ENCODE measurements at regions not wholly inside any gene's neighbourhood (a gene's known extent, or its start where the extent isn't known, plus 50 kb on each side); places are given as distances from the start of the nearest gene placed in this dataset.

DNA sequence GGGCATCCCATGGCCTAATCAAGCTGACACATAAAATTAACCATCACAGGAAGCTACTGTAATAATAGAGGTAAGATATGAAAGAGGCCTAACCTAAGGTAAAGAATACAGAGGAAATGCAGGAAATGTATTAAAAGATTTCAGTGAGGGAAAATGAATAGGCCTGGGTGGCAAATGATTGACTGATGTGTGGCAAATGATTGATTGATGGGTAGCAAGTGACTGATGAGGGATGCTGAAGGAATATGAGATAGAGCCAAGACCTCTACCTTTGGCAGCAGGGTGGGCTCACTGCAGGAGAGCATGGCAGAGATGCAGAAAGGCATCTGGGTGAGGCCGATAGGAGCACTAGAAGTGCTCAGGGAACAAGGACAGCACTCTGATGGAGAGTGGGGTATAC lies 172.9 kb downstream of the KCTD12 start:
- peaks cover 35% of the 10 kb centered on the region for H3F3A ChIP-seq (ENCODE audit: insufficient read depth)
- no peak overlapping the region for H2AFZ ChIP-seq
- no peaks in the 10 kb centered on the region for H3K79me2 ChIP-seq (ENCODE audit: insufficient read depth)
- H3K4me2 ChIP-seq (ENCODE audit: unreplicated experiment) = no peak overlapping the region
- H3K4me1 ChIP-seq (ENCODE audit: insufficient read depth) = peaks cover 53% of the 10 kb centered on the region
- no peaks in the 10 kb centered on the region for H3K9me3 ChIP-seq (ENCODE audit: low read depth)
- no peaks in the 10 kb centered on the region; the same call in 1 of the 2 replicates for H3K9me2 ChIP-seq (ENCODE audit: insufficient read depth)
- H3K27ac ChIP-seq = no peak overlapping the region
- 94 to 95% methylated on average over 1 of the region's 1 CpG for WGBS, 2 experiments (ENCODE audit: low coverage in 1 of 2, low lambda C conversion rate in 2 of 2, missing lambda C conversion rate in 2 of 2)
- H3K27me3 ChIP-seq (replicated peaks; ENCODE audit: insufficient read depth) = no peaks in the 10 kb centered on the region
- H3K36me3 ChIP-seq (ENCODE audit: low read depth) = no peaks in the 10 kb centered on the region
- no peak overlapping the region for H3K4me3 ChIP-seq
- DNase-seq = no peak
- H3K9ac ChIP-seq = no peak overlapping the region
- in situ Hi-C loops (cut with MboI) = no loop called here
- TF ChIP-seq EZH2phosphoT487 (IDR thresholded peaks at IDR 0.05; ENCODE audit: insufficient read depth, low read depth) (no peak), EZH2 (IDR thresholded peaks at IDR 0.05; ENCODE audit: insufficient read depth, poor library complexity, severe bottlenecking) (no peak)
- no peaks in the 10 kb centered on the region for H4K20me1 ChIP-seq (ENCODE audit: insufficient read depth)

DNA sequence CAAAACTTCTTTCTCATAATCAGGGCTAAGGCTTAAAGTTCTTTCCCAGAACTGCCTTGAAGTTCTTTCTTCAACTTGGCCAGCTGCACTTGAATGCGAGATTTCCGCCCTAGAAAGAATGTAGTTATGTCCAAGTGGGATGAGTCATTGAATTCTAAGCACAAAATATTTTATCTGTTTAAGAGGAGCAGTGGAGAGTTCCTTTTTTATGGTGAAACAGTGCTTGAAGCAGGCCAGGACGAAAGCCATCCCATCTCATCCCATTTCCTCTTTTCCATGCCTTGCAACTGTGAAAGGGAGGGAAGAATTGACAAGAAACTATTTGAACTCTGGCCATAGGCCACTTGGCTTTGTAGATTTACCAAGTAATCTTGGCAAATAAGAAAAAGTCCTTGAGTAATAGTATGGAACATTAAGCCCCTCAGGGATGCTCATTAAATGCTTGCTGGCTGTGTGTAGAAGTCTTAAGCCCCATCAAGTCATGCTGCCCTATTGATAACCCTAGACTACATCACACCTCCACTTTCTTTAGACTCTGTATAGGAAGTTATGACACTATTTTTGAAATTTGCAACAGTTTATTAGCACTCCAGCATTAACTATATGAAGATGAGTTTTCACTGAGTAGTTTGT lies 174.5 kb downstream of the KCTD12 start:
- TF ChIP-seq EZH2phosphoT487 (IDR thresholded peaks at IDR 0.05; ENCODE audit: insufficient read depth, low read depth) (no peak), EZH2 (IDR thresholded peaks at IDR 0.05; ENCODE audit: insufficient read depth, poor library complexity, severe bottlenecking) (no peak)
- Histone ChIP-seq H3K4me2 (ENCODE audit: unreplicated experiment) (peak overlapping the region; percentile 63), H3K79me2 (ENCODE audit: insufficient read depth) (no peaks in the 10 kb centered on the region), H3K9me2 (ENCODE audit: insufficient read depth) (no peaks in the 10 kb centered on the region; the same call in 1 of the 2 replicates), H3K9me3 (ENCODE audit: low read depth) (no peaks in the 10 kb centered on the region), H4K20me1 (ENCODE audit: insufficient read depth) (no peaks in the 10 kb centered on the region), H3K27ac (peak overlapping the region; percentile 48), H3F3A (ENCODE audit: insufficient read depth) (peaks cover 41% of the 10 kb centered on the region), H3K36me3 (ENCODE audit: low read depth) (no peaks in the 10 kb centered on the region), H2AFZ (no peak overlapping the region), H3K27me3 (replicated peaks; ENCODE audit: insufficient read depth) (no peaks in the 10 kb centered on the region), H3K4me3 (no peak overlapping the region), H3K9ac (no peak overlapping the region), H3K4me1 (ENCODE audit: insufficient read depth) (peaks cover 59% of the 10 kb centered on the region)
- WGBS, 2 experiments (ENCODE audit: low coverage in 1 of 2, low lambda C conversion rate in 2 of 2, missing lambda C conversion rate in 2 of 2) = 0% methylated on average over 3 of the region's 3 CpGs
- DNase-seq = peak; percentile 95
- in situ Hi-C loops (cut with MboI) = no loop called here

DNA sequence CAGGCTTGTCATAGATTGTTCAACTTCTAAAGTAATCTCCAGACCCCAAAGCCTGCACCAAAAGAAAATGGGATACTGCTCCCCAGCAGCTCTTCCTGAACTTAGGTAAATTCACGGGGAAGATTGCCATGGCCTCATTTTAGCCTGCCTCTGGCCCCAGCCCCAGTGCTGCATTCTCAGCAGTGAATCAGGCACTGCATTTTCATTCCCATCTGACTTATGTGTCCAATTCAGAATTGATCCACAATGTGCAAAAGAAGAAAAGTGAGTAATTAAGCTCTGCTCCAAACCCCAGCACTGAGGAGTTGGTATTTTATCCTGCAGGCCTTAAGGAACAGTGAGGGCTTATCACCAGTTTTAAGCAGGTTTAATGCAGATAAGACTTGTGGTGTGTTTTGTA lies 176.4 kb downstream of the KCTD12 start:
- H3K4me1 ChIP-seq (ENCODE audit: insufficient read depth) = peaks cover 45% of the 10 kb centered on the region
- peaks cover 41% of the 10 kb centered on the region for H3F3A ChIP-seq (ENCODE audit: insufficient read depth)
- peak overlapping the region; percentile 33 for H3K4me2 ChIP-seq (ENCODE audit: unreplicated experiment)
- no peaks in the 10 kb centered on the region for H4K20me1 ChIP-seq (ENCODE audit: insufficient read depth)
- DNase-seq = peak; percentile 73
- TF ChIP-seq EZH2 (IDR thresholded peaks at IDR 0.05; ENCODE audit: insufficient read depth, poor library complexity, severe bottlenecking) = no peak
- WGBS, 2 experiments (ENCODE audit: low coverage in 1 of 2, low lambda C conversion rate in 2 of 2, missing lambda C conversion rate in 2 of 2) = 0 to 17% methylated on average over 1 of the region's 1 CpG
- H3K9me3 ChIP-seq (ENCODE audit: low read depth) = no peaks in the 10 kb centered on the region
- no peaks in the 10 kb centered on the region for H3K36me3 ChIP-seq (ENCODE audit: low read depth)
- H3K27ac ChIP-seq = peak overlapping the region; percentile 13; the same call in 1 of the 2 replicates
- no peaks in the 10 kb centered on the region; the same call in 1 of the 2 replicates for H3K9me2 ChIP-seq (ENCODE audit: insufficient read depth)
- H2AFZ ChIP-seq = peak overlapping the region; percentile 11; the same call in 1 of the 2 replicates
- no peaks in the 10 kb centered on the region for H3K27me3 ChIP-seq (replicated peaks; ENCODE audit: insufficient read depth)
- H3K4me3 ChIP-seq = no peak overlapping the region
- in situ Hi-C loops (cut with MboI) = no loop called here
- H3K9ac ChIP-seq = no peak overlapping the region
- no peaks in the 10 kb centered on the region for H3K79me2 ChIP-seq (ENCODE audit: insufficient read depth)

DNA sequence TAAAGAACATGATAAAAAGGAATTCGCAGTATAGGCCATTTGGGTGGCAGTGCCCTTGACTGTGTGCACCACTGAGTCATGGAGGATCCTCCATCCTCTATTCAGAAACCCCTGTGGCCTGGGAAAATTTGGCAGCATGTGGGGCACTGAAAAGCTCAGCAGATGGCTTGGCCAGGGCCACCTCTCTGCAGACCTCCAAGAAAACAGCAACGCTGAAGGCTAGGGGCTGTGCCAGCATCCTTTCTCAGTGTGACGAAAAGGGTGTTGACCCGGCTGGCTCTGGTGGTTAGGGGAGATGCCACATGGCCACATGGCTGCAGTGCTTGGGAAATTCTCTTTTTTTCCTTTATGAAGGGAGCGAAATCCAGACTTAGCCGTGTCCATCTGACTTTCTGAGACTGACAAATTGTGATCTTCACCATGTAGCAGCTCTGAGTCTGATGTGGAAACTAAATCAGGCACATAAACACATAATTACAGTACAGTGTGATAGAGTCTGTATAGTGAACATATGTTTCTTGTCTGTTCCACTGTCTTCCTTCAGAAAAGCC lies 178.0 kb downstream of the KCTD12 start:
- no peak overlapping the region for H3K4me2 ChIP-seq (ENCODE audit: unreplicated experiment)
- no peaks in the 10 kb centered on the region for H3K79me2 ChIP-seq (ENCODE audit: insufficient read depth)
- 43 to 54% methylated on average over 6 of the region's 6 CpGs for WGBS, 2 experiments (ENCODE audit: low coverage in 1 of 2, low lambda C conversion rate in 2 of 2, missing lambda C conversion rate in 2 of 2)
- no peaks in the 10 kb centered on the region for H3K9me3 ChIP-seq (ENCODE audit: low read depth)
- no peak overlapping the region for H3K9ac ChIP-seq
- H2AFZ ChIP-seq = no peak overlapping the region
- H3K9me2 ChIP-seq (ENCODE audit: insufficient read depth) = no peaks in the 10 kb centered on the region
- in situ Hi-C loops (cut with MboI) = no loop called here
- H3K36me3 ChIP-seq (ENCODE audit: low read depth) = no peaks in the 10 kb centered on the region
- no peaks in the 10 kb centered on the region for H3K27me3 ChIP-seq (replicated peaks; ENCODE audit: insufficient read depth)
- DNase-seq = no peak
- TF ChIP-seq EZH2phosphoT487 (IDR thresholded peaks at IDR 0.05; ENCODE audit: insufficient read depth, low read depth) = no peak
- no peak for TF ChIP-seq EZH2 (IDR thresholded peaks at IDR 0.05; ENCODE audit: insufficient read depth, poor library complexity, severe bottlenecking)
- H3F3A ChIP-seq (ENCODE audit: insufficient read depth) = peaks cover 43% of the 10 kb centered on the region
- peaks cover 45% of the 10 kb centered on the region for H3K4me1 ChIP-seq (ENCODE audit: insufficient read depth)
- H3K4me3 ChIP-seq = no peak overlapping the region
- no peak overlapping the region for H3K27ac ChIP-seq
- H4K20me1 ChIP-seq (ENCODE audit: insufficient read depth) = no peaks in the 10 kb centered on the region
